IMR-90 (cell line): ENCODE measurements at regions not wholly inside any gene's neighbourhood (a gene's known extent, or its start where the extent isn't known, plus 50 kb on each side); places are given as distances from the start of the nearest gene placed in this dataset.

Source experiments
- ATAC-seq: fragments of 200-7000 bp; cut with Tn5 transposase; 2 replicates; pipeline ENCODE4 v1.9.1; 2020; ENCODE audit warnings: low read depth, mild to moderate bottlenecking, moderate library complexity
- BruUV-seq: library from RNA; stranded (reverse); fragments of 400-500 nt; replicated peaks from 2 replicates; lab custom pipeline; 2021; lab: Mats Ljungman, UMichigan
- CTCF ChIA-PET: fragments of 300-600 bp; formaldehyde crosslinking; extraction: SDS; loops from one replicate; lab custom pipeline; 2021; ENCODE audit warnings: antibody characterized with exemption; lab: Yijun Ruan, JAX
- POLR2A ChIA-PET: fragments of 300-600 bp; sonication (Branson Sonifier 250); formaldehyde crosslinking; loops from one replicate; lab custom pipeline; 2022; ENCODE audit warnings: antibody characterized with exemption; ENCODE audit not compliant: unreplicated experiment; lab: Charles Lee
- DNase-seq: peaks from one replicate; pipeline ENCODE4 v3.0.0; 2013
- H2AFZ ChIP-seq: replicated peaks from 2 replicates; pipeline ENCODE3; 2013; ENCODE audit warnings: low read length, mild to moderate bottlenecking; ENCODE audit not compliant: poor library complexity
- H2AK5ac ChIP-seq: 2 replicates; pipeline ENCODE4 v1.6.1; 2013; ENCODE audit warnings: low read depth, low read length, inconsistent platforms
- H2AK9ac ChIP-seq: replicated peaks from 2 replicates; pipeline ENCODE3; 2013; ENCODE audit warnings: mild to moderate bottlenecking, low read depth, low read length, moderate library complexity; ENCODE audit not compliant: poor library complexity
- H2BK120ac ChIP-seq: 2 replicates; pipeline ENCODE4 v1.6.1; 2013; ENCODE audit warnings: low read depth, low read length, inconsistent platforms
- H2BK15ac ChIP-seq: 3 replicates; pipeline ENCODE4 v1.6.1; 2013; ENCODE audit warnings: low read depth, low read length, inconsistent platforms
- H2BK20ac ChIP-seq: 2 replicates; pipeline ENCODE4 v1.6.1; 2013; ENCODE audit warnings: low read depth, mild to moderate bottlenecking, inconsistent platforms, low read length, moderate library complexity
- H2BK5ac ChIP-seq: 2 replicates; pipeline ENCODE4 v1.6.1; 2013; ENCODE audit warnings: mild to moderate bottlenecking, low read depth, low read length, inconsistent platforms; ENCODE audit not compliant: poor library complexity, severe bottlenecking
- H3K14ac ChIP-seq: replicated peaks from 2 replicates; pipeline ENCODE4 v1.6.1; 2013; ENCODE audit warnings: low read depth, low read length, inconsistent platforms
- H3K18ac ChIP-seq: 2 replicates; pipeline ENCODE4 v1.6.1; 2013; ENCODE audit warnings: low read depth, low read length, control low read depth
- H3K23ac ChIP-seq: 2 replicates; pipeline ENCODE4 v1.6.1; 2013; ENCODE audit warnings: low read depth, low read length, inconsistent platforms
- H3K27ac ChIP-seq: 2 replicates; pipeline ENCODE4 v1.5.1; 2013; ENCODE audit warnings: mild to moderate bottlenecking, control low read depth, low read length; ENCODE audit not compliant: insufficient read depth
- H3K27me3 ChIP-seq: 2 replicates; pipeline ENCODE4 v1.6.1; 2013; ENCODE audit warnings: low read length; ENCODE audit not compliant: control insufficient read depth, insufficient read depth
- H3K36me3 ChIP-seq: 2 replicates; pipeline ENCODE4 v1.6.1; 2013; ENCODE audit warnings: low read length, mixed read lengths; ENCODE audit not compliant: control insufficient read depth, insufficient read depth
- H3K4ac ChIP-seq: 2 replicates; pipeline ENCODE4 v1.6.1; 2013; ENCODE audit warnings: low read depth, low read length, inconsistent platforms
- H3K4me1 ChIP-seq: 2 replicates; pipeline ENCODE4 v1.6.1; 2013; ENCODE audit warnings: low read length, mixed read lengths; ENCODE audit not compliant: control insufficient read depth, insufficient read depth
- H3K4me2 ChIP-seq: 2 replicates; pipeline ENCODE4 v1.6.1; 2013; ENCODE audit warnings: low read depth, mild to moderate bottlenecking, control low read depth, low read length, moderate library complexity
- H3K4me3 ChIP-seq: 2 replicates; pipeline ENCODE4 v1.5.1; 2013; ENCODE audit warnings: low read depth, mild to moderate bottlenecking, control low read depth, low read length, moderate library complexity; ENCODE audit not compliant: insufficient read depth
- H3K56ac ChIP-seq: 2 replicates; pipeline ENCODE4 v1.6.1; 2013; ENCODE audit warnings: low read length, inconsistent platforms; ENCODE audit not compliant: insufficient read depth; ENCODE audit errors: extremely low read depth
- H3K79me1 ChIP-seq, 2 experiments: 2 replicates each; pipeline ENCODE4 v1.6.1; 2013; ENCODE audit warnings: low read length in 2 of 2, inconsistent platforms in 1 of 2, low read depth in 1 of 2
- H3K9ac ChIP-seq: 2 replicates; pipeline ENCODE4 v1.6.1; 2013; ENCODE audit warnings: low read depth, low read length, control low read depth
- H3K9me1 ChIP-seq: 2 replicates; pipeline ENCODE4 v1.6.1; 2013; ENCODE audit warnings: low read length, inconsistent platforms; ENCODE audit not compliant: insufficient read depth
- H3K9me3 ChIP-seq: 2 replicates; pipeline ENCODE4 v1.6.1; 2013; ENCODE audit warnings: low read length; ENCODE audit not compliant: control insufficient read depth, insufficient read depth
- H4K20me1 ChIP-seq: 2 replicates; pipeline ENCODE4 v1.6.1; 2013; ENCODE audit warnings: low read length, inconsistent platforms; ENCODE audit not compliant: insufficient read depth
- H4K5ac ChIP-seq: 2 replicates; pipeline ENCODE4 v1.6.1; 2013; ENCODE audit warnings: mild to moderate bottlenecking, low read depth, low read length, control low read depth
- H4K8ac ChIP-seq, 2 experiments: 2 replicates each; pipeline ENCODE4 v1.6.1; 2013; ENCODE audit warnings: low read depth in 2 of 2, low read length in 2 of 2, control low read depth in 1 of 2, inconsistent platforms in 1 of 2
- H4K91ac ChIP-seq: 2 replicates; pipeline ENCODE4 v1.6.1; 2013; ENCODE audit warnings: low read depth, low read length, inconsistent platforms; ENCODE audit not compliant: insufficient read depth
- POLR2A ChIP-seq: IDR thresholded peaks from 2 replicates; pipeline ENCODE4 v1.6.1; 2012; ENCODE audit warnings: mild to moderate bottlenecking, low read depth, low read length
- RAD21 ChIP-seq: IDR thresholded peaks from 2 replicates; pipeline ENCODE4 v1.6.1; 2012; ENCODE audit warnings: low read length, improper control_type of control experiment
- WGBS, 2 experiments: methylation state at CpG; one replicate each; pipeline versions ENCODE4 v1.1.5 to v1.1.7; 2013; ENCODE audit warnings: missing lambda C conversion rate in 2 of 2; ENCODE audit not compliant: insufficient read length in 1 of 2; ENCODE audit errors: extremely low coverage in 2 of 2; 5-methylcytosine and 5-hydroxymethylcytosine counted together
- dilution Hi-C: fragments of 300-500 bp; cut with HindIII; formaldehyde crosslinking; loops from one replicate; pipeline ENCODE4 v1.14.3; 2018; ENCODE audit warnings: low sequenced_read_pairs; ENCODE audit not compliant: unreplicated experiment
- in situ Hi-C: fragments of 300-500 bp; cut with MboI; formaldehyde crosslinking; loops from 3 replicates; pipeline ENCODE4 v1.14.3; 2019; ENCODE audit warnings: low sequenced_read_pairs, inconsistent platforms, mixed read lengths
- intact Hi-C: fragments of 100-400 bp; cut with micrococcal nuclease; formaldehyde crosslinking; loops from 2 replicates; pipeline ENCODE4 v1.10.0; 2022

DNA sequence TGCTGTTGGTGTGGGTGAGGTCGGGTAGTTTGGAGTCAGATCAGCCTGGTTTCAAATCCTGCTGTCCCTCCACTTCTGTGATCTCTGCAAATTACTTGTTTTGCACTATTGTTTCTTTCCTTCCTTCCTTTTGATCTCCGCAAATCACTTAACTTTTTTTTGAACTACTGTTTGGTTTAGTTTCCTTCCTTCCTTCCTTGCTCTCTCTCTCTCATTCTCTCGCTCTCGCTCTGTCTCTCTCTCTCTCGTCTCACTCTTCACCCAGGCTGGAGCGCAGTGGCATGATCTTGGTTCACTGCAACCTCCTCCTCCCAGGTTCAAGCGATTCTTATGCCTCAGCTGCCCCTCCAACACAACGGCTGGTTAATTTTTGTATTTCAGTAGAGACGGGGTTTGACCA, 141.6 kb upstream of the ITGA6 start:
- no peaks in the 10 kb centered on the region for H3K27me3 ChIP-seq
- no peaks in the 10 kb centered on the region for H3K36me3 ChIP-seq
- H3K4ac ChIP-seq, result peak overlapping the region; percentile 65
- H2BK5ac ChIP-seq, result peak overlapping the region; percentile 11
- in situ Hi-C loops, result no loop called here
- H3K23ac ChIP-seq, result no peak overlapping the region; the same call in 1 of the 2 replicates
- H3K4me1 ChIP-seq, result peaks cover 13% of the 10 kb centered on the region
- peak overlapping the region; percentile 60; the same call in 1 of the 2 replicates for H2AK5ac ChIP-seq
- 0 out of 2 replicates have a peak overlapping the region, but pooled peaks have one; percentile 3 for H3K4me2 ChIP-seq
- intact Hi-C loops, result loop anchor here (10.0 kb wide), 1 partner anchor 111 kb away; no protein-coding TSS in a partner anchor
- H3K27ac ChIP-seq, result peak overlapping the region; percentile 8
- H4K5ac ChIP-seq, result 0 out of 2 replicates have a peak overlapping the region, but pooled peaks have one; percentile 2
- 77% methylated on average over 4 of the region's 9 CpGs; no CpG with 5 or more reads in 1 of the 2 experiments for WGBS, 2 experiments
- POLR2A ChIA-PET, result no interaction called here
- no peak overlapping the region for H3K9ac ChIP-seq
- TF ChIP-seq RAD21 (no peak), POLR2A (no peak)
- peak overlapping the region; percentile 36; the same call in 1 of the 2 replicates for H3K18ac ChIP-seq
- peak overlapping the region; percentile 79 for H2AK9ac ChIP-seq
- H3K4me3 ChIP-seq, result no peak overlapping the region
- peaks cover 9% of the 10 kb centered on the region for H3K9me1 ChIP-seq
- no peak overlapping the region for H3K14ac ChIP-seq
- dilution Hi-C loops, result no loop called here
- no peaks in the 10 kb centered on the region for H3K79me1 ChIP-seq
- H3K9me3 ChIP-seq, result no peaks in the 10 kb centered on the region
- peak overlapping the region; percentile 53; the same call in 1 of the 2 replicates for H2BK20ac ChIP-seq
- H2AFZ ChIP-seq, result peak overlapping the region; percentile 81
- CTCF ChIA-PET, result no interaction called here
- peak overlapping the region; percentile 5 to 41; a peak in 3 of 4 replicates for H4K8ac ChIP-seq
- no peaks in the 10 kb centered on the region for H4K20me1 ChIP-seq
- 0 out of 2 replicates have a peak overlapping the region, but pooled peaks have one; percentile 2 for H3K56ac ChIP-seq
- peak overlapping the region; percentile 25; the same call in 1 of the 3 replicates for H2BK15ac ChIP-seq
- peak overlapping the region; percentile 61 for H2BK120ac ChIP-seq
- ATAC-seq (no peak), DNase-seq (no peak)
- no TSS peak for BruUV-seq
- peak overlapping the region; percentile 26 for H4K91ac ChIP-seq
